ENCODE measurements at regions not wholly inside any gene's neighbourhood (a gene's known extent, or its start where the extent isn't known, plus 50 kb on each side); places are given as distances from the start of the nearest gene placed in this dataset.

DNA sequence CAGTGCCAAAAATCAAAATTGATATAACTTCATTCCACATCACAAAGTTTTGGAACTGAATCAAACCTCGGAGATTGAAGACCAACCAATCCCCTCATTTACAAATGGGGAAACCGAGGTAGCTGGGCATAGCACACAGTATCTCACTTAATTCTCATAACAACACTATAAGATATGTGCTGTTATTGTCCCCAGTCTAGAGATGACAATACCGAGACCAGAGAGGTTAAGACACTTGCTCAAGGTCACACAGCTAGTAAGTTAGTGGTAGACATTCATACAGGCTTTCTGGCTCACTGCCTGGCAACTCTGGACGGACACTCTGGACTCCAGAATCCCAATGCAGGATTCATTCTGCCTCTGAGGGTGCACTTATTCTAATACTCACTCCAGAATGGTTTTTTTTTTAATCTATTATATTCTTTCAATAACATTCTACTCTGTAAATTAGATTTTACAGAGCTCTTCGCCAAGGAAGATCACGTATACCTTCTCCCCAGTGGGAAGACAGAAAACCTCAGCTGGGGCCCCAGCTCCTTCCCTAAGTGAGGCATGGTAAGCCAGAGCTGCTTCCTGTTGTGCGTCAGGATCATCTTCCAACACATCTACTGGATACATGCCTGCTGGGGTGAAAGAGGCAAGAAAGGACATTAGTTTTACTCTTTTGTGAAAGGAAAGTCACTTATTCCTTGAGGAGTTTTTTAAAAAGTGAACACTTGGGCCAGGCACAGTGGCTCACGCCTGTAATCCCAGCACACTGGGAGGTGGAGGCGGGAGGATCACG lies 128.4 kb upstream of the IGF1R start:
- no peaks in the 10 kb centered on the region for H3K27me3 ChIP-seq
- no peaks in the 10 kb centered on the region for H3K36me3 ChIP-seq
- no peak for DNase-seq
- H3K9me3 ChIP-seq = no peaks in the 10 kb centered on the region
- H3K4me3 ChIP-seq = no peak overlapping the region
- intact Hi-C loops (cut with DNase I) = loop anchor here (10.0 kb wide), 2 partner anchors 135 to 565 kb away; no protein-coding TSS in a partner anchor
- no peak for TF ChIP-seq CTCF (IDR thresholded peaks at IDR 0.05)
- no peak for ATAC-seq
- no peaks in the 10 kb centered on the region for H3K4me1 ChIP-seq
- no peak overlapping the region for H3K27ac ChIP-seq

- Histone ChIP-seq H3K4me3 (no peak overlapping the region), H3K27ac (no peak overlapping the region), H3K27me3 (no peaks in the 10 kb centered on the region), H3K36me3 (no peaks in the 10 kb centered on the region), H3K4me1 (no peaks in the 10 kb centered on the region), H3K9me3 (no peaks in the 10 kb centered on the region)
- intact Hi-C loops (cut with DNase I) = loop anchor here (10.0 kb wide), 1 partner anchor 563 kb away; no protein-coding TSS in a partner anchor
- DNase-seq (no peak), ATAC-seq (no peak)
- no peak for TF ChIP-seq CTCF (IDR thresholded peaks at IDR 0.05)
Measured at GRCh38 chr15:98522127-98522526, 126.2 kb upstream of the IGF1R start.

DNA sequence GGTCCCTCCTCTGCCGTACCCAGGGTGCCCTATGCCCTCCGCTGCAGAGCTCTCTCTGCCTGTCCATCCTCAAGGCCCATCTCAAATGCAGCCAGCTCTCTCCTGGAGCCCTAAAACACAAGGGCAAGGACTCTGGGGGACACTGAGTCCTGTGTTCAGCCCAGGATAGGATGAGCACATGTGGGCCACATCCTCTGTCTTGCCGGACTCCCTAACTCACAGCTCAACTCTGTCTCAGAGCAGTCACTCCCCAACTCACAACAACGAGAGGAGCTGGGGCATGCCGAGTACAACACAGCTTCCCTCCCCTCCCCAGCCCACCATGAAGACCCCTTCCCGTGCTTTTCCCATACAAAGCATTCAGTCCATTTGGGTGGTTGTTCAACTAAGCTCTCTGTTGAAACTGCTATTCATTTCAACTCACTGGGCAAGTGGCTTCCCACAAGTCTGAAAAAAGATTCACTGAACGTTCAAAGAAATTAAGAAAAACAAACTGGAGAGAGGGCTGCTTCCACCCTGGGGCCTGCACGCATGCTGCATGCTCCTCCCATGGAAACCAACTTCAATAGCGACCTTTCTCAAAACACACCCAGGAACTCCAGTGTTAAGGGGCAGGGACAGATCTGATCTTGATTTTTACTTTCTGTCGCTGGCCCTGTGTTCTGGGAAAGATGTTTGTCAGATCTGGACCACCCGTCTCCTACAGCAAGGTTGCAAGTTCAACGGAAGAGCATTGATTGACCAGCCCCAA lies 124.3 kb upstream of the IGF1R start:
- no peaks in the 10 kb centered on the region for H3K36me3 ChIP-seq
- no peaks in the 10 kb centered on the region for H3K9me3 ChIP-seq
- DNase-seq = no peak
- no peak for TF ChIP-seq CTCF (IDR thresholded peaks at IDR 0.05)
- intact Hi-C loops (cut with DNase I) = loop anchor here (10.0 kb wide), 1 partner anchor 561 kb away; no protein-coding TSS in a partner anchor
- H3K4me3 ChIP-seq = no peak overlapping the region
- H3K27me3 ChIP-seq = no peaks in the 10 kb centered on the region
- H3K27ac ChIP-seq = no peak overlapping the region
- no peak for ATAC-seq
- no peaks in the 10 kb centered on the region for H3K4me1 ChIP-seq

- Histone ChIP-seq H3K36me3 (no peaks in the 10 kb centered on the region), H3K9me3 (no peaks in the 10 kb centered on the region), H3K27me3 (peaks cover 4% of the 10 kb centered on the region), H3K4me3 (no peak overlapping the region), H3K4me1 (no peaks in the 10 kb centered on the region), H3K27ac (no peak overlapping the region)
- no peak for DNase-seq
- ATAC-seq = no peak
- TF ChIP-seq CTCF (IDR thresholded peaks at IDR 0.05) = no peak
- intact Hi-C loops (cut with DNase I) = loop anchor here (10.0 kb wide), 1 partner anchor 560 kb away; no protein-coding TSS in a partner anchor
Measured at GRCh38 chr15:98524838-98525660, 123.3 kb upstream of the IGF1R start.

DNA sequence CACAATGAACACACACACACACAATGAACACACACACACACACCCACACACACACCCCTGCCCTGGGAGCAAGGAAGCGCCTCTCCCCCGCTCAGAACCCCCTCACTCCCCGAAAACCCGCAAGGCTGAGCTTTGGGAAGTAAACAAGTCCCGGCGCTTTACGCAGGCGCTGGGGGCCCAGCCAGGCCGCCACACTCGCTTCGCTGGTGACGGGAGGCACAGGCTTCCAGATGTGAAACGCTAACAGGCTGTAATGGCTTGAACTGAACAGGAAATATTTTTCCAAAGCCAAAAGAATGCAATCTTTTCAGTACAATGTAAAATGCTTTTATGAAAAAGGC lies 122.7 kb upstream of the IGF1R start:
- no peak for ATAC-seq
- intact Hi-C loops (cut with DNase I) = loop anchor here (10.0 kb wide), 1 partner anchor 559 kb away; no protein-coding TSS in a partner anchor
- Histone ChIP-seq H3K27ac (no peak overlapping the region), H3K27me3 (peaks cover 4% of the 10 kb centered on the region), H3K4me3 (no peak overlapping the region), H3K4me1 (no peaks in the 10 kb centered on the region), H3K36me3 (no peaks in the 10 kb centered on the region), H3K9me3 (no peaks in the 10 kb centered on the region)
- no peak for TF ChIP-seq CTCF (IDR thresholded peaks at IDR 0.05)
- no peak for DNase-seq
